Stimulated activated naive CD8-positive, alpha-beta T cell treated with anti-CD3 and anti-CD28 coated beads, Interleukin-15, amount 100 ng/mL, for 72 hours (primary cell): ENCODE measurements at regions not wholly inside any gene's neighbourhood (a gene's known extent, or its start where the extent isn't known, plus 50 kb on each side); places are given as distances from the start of the nearest gene placed in this dataset.

ENCODE experiments used
- ATAC-seq: fragments of 150-1000 bp; cut with Tn5 transposase; 2 replicates; pipeline ENCODE4 v1.10.0; 2021; ENCODE audit warnings: mild to moderate bottlenecking, moderate library complexity
- DNase-seq, 2 donors: peaks; one replicate each; pipeline ENCODE4 v3.0.0; 2021 to 2022
- H3K27ac Mint-ChIP-seq, 2 donors: one replicate each; pipeline ENCODE4 v1.8.0; 2022; ENCODE audit warnings: mild to moderate bottlenecking in 2 of 2, mixed read lengths in 2 of 2, moderate library complexity in 2 of 2
- H3K27me3 Mint-ChIP-seq: one replicate; pipeline ENCODE4 v1.8.0; 2022; ENCODE audit warnings: mixed read lengths
- H3K4me1 Mint-ChIP-seq: one replicate; pipeline ENCODE4 v1.8.0; 2022; ENCODE audit warnings: mild to moderate bottlenecking, mixed read lengths
- H3K4me3 Mint-ChIP-seq, 2 donors: one replicate each; pipeline ENCODE4 v1.8.0; 2022; ENCODE audit warnings: mild to moderate bottlenecking in 2 of 2, mixed read lengths in 2 of 2, moderate library complexity in 1 of 2
- H3K9me3 Mint-ChIP-seq, 2 donors: one replicate each; pipeline ENCODE4 v1.8.0; 2022; ENCODE audit warnings: mixed read lengths in 2 of 2

DNA sequence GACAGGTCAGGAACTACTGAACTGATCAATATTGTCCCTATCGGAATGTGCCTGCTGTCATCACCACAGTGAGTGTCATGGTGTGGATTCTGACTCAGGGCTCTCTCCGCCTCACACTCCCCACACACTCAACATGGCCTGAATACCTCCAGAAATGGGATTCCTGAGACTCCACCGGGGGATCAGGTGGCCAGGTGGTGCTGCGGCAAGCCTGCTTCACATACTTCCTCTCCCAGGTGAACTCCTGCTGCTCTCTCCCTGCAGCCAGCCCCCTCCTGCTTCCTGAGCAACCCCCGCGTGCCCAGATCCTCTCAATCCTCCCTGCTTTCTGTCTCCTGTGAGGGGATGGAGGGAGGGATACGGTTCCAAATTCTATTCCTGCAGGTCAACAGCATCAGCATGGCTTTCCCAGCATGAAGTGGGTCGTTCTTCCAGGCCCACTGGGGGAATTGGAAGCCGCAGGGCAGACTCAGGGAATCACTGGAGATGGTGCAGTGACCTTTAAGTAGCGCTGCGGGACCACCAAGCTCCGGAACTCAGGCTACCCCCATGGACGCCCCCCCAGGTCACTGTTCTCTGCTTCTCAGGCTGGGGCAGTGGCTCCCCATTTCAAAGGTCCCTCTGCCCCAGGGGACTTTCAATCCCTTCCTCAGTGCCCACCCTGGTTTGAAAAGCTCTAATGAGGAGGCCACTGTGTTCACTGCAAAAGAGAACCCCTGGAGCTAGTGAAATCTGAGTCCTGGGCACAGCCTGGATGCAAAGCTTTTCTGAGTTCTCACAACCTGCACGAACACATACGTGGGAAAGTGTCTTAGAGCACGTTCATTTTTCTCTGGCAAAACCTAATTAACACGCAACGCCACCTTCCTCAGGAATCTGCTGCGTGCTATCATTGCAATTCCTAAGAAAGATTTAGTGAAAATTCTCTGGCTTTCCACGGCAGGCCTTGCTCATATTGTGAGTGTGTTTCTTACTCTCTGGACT lies 168.4 kb downstream of the ZFP36L2 start:
- Mint-ChIP-seq H3K9me3 (no peaks in the 10 kb centered on the region), H3K4me3 (peak overlapping the region in 1 of 2 donors; percentile 54), H3K27me3 (peaks cover 27% of the 10 kb centered on the region), H3K27ac (no peak overlapping the region), H3K4me1 (peaks cover 27% of the 10 kb centered on the region)
- DNase-seq (no peak), ATAC-seq (no peak)

DNA sequence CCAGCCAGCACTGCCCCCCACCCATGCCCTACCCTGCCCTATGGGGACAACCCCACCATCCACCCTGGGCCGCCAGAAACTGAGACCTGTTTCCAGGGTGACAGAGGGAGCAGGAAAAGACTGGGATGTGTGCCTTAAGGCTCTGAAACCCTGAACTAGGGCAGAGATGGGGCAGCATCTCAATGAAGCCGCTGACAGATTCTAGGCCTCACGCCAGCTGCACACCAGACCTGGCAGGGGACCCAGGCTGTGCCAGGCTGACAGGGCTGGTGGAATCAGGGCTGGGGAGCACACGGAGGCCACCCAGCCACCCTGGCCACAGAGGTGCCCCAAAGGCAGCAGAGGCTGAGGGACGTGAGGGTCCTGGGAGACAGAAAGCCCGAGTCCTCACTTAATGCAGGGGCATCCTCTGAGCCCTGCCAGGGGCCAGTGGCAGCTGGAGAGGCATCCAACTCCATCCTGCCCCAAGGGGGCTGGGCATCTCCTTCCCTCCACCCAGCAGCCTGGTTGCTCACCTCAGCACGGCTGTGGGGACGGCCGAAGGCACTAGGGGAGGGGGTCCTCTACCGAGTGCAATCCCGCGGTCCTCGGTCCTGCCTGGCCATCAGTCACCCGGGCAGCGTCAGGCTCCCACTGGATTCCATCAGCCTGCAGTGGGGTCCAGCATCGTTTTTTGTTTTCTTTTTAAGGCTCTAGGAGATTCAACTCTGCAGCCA lies 169.2 kb downstream of the ZFP36L2 start:
- Mint-ChIP-seq H3K27me3 (peaks cover 27% of the 10 kb centered on the region), H3K4me1 (peaks cover 30% of the 10 kb centered on the region), H3K4me3 (no peak overlapping the region), H3K27ac (no peak overlapping the region), H3K9me3 (no peaks in the 10 kb centered on the region)
- DNase-seq (no peak), ATAC-seq (no peak)

DNA sequence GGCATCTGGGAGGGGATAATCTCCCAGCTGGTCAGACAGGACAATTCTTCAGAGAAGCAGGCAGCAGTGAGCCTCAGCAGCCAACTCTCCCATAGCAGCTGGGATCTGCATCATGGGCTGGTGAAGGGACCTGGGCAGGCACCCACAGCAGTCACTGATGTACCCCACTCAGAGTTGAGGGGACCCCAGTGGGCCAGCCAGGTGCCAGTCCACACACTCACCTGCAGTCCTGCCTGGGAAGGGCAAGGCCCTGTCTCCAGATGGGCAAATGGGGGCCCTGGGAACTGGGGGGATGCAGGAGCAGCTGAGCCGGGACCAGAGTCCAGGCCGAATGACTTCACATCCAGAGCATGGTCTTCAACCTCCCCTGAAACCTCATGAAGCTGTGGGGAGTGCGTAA lies 170.4 kb downstream of the ZFP36L2 start:
- Mint-ChIP-seq H3K9me3 (no peaks in the 10 kb centered on the region), H3K27me3 (peaks cover 27% of the 10 kb centered on the region), H3K4me3 (no peak overlapping the region), H3K27ac (no peak overlapping the region), H3K4me1 (peaks cover 42% of the 10 kb centered on the region)
- ATAC-seq: no peak
- DNase-seq: no peak

DNA sequence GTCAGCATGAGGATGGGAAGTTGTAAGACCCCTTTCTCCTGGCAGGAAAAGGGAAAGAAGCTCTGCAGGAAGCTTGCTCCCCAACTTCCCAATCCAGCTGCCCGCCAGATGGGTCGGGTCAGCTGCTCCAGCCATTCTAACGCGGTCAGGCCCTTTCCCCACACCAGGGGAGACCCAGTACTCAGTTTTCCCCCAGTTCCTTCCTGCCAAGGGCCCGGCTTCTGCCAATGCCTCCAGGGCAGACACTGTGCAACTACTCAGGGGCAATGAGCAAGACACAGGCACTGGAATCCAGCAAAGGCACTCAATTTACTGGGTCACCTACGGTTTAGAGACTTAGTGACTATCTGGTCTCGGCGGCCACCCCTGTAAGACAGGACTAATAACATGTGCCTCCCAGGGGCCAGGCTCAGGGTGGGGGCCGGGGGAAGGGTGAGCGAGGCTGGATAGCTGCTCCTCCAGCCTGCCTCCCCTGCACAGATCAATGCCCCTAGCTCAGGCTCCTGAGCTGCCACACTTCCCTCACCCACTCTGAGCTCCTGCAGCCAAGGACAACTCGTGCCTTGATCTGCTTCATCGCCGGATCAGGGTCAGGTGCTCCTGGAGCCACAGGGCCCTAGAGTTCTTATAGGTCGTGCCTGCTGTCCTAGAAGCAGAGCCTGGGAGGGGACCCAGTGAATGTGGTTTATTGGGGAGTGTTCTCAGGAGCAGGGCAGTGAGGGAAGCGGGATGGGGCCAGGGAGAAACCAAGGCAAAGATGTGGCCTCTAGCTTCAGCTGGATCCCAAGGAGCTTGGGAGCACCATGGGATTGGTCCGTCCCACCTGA lies 171.1 kb downstream of the ZFP36L2 start:
- H3K4me3 Mint-ChIP-seq: no peak overlapping the region
- H3K9me3 Mint-ChIP-seq: no peaks in the 10 kb centered on the region
- ATAC-seq (no peak), DNase-seq (no peak)
- no peak overlapping the region for H3K27ac Mint-ChIP-seq
- peaks cover 42% of the 10 kb centered on the region for H3K4me1 Mint-ChIP-seq
- peaks cover 27% of the 10 kb centered on the region for H3K27me3 Mint-ChIP-seq

DNA sequence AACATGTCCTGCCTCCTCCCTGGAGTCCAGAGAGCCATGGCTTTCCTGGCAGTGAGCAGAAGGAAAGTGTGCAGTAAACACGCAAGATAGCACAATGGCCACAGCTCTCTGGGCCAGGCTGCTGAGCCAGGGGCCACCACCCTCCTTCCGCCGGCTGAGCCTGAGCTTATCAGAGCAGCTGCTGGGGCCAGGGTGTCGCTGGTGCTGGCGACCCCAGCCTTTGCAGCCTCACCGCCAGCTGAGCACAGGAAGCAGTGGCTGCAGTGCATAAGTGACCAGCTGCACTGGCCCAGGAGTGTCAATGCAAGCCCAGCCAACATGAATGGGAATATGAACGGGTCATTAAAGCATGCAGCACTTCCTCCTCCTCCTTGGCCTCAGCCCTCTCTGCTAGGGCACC lies 172.0 kb downstream of the ZFP36L2 start:
- Mint-ChIP-seq H3K4me3 (no peak overlapping the region), H3K4me1 (peaks cover 39% of the 10 kb centered on the region)
- no peak for DNase-seq

DNA sequence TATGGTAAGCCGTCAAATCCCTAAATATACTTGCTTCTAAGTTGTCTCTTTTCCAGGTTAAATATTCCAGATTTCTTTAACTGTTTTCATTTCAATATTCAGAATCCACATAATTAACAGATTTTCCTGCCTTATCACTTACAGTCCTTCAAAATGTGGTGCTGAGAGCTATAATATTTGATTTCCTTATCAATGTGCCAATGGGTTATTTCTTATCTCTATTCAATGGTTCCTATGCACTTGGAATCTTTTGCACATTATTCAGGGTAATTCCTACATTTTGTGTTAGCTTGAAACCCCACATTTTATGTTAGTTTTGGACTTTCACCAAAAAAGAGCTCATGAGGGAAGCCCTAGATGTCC lies 173.5 kb downstream of the ZFP36L2 start:
- peaks cover 17% of the 10 kb centered on the region for H3K27me3 Mint-ChIP-seq
- no peak overlapping the region for H3K27ac Mint-ChIP-seq
- DNase-seq (no peak), ATAC-seq (no peak)
- no peak overlapping the region for H3K4me3 Mint-ChIP-seq
- H3K4me1 Mint-ChIP-seq: peaks cover 29% of the 10 kb centered on the region
- no peaks in the 10 kb centered on the region for H3K9me3 Mint-ChIP-seq

More for the DNA sequence above, 172.0 kb downstream of the ZFP36L2 start:
- ATAC-seq: no peak
- H3K27ac Mint-ChIP-seq: no peak overlapping the region
- H3K9me3 Mint-ChIP-seq: no peaks in the 10 kb centered on the region
- peaks cover 27% of the 10 kb centered on the region for H3K27me3 Mint-ChIP-seq

DNA sequence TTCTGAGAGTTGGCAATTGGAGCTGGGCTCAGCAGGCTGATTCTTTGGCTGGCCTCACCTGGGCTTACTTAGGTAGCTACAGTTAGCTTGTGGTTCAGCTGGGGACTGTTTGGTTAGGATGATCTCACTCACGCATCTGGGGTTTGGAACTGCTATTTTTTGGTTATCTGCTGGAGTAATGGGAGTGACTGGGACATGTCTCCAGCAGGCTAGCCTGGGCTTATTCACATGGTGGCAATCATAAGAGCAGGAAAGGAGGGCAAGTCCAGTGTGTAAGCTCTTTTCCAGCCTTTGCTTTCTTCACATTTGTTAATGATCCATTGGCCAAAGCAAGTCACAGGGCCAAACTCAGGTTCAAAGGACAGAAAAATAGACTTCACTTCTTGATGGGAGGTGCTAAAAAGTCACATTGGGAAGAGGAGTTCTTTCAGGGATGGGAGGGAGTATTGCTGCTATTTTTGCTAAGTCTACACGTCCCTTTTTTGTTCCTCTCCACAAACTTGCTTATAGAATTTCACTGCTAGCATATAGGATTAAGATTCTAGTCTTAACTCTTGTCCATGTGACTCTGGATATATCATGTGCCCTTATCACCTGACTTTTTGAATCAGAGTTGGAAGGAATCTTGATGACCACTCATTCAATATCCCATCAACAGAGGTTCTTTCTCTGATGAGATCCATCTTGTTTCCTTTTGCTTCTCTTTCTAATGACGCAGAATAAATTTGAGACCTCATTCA lies 174.0 kb downstream of the ZFP36L2 start:
- no peak for DNase-seq
- Mint-ChIP-seq H3K27ac (no peak overlapping the region), H3K9me3 (no peaks in the 10 kb centered on the region), H3K4me3 (no peak overlapping the region), H3K27me3 (peaks cover 12% of the 10 kb centered on the region), H3K4me1 (peaks cover 34% of the 10 kb centered on the region)
- no peak for ATAC-seq

DNA sequence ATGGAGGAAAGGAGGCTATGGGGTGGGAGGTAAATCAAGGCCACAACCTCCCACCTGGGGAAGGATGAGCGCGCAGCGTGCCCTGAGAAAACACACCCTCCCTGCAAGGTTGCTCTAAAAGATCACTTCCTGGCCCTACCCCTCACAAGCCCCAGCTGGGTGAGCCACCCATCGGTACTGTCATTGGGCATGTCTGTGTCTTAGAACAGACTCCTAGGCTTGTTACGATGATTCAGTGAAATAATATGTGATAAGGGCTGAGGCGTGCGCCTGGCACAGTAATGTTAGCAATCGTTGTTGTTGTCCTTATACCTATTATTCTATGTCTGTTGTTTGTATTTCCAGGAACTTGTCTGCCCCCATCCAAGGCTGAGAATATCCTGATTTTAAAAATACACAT lies 175.1 kb downstream of the ZFP36L2 start:
- Mint-ChIP-seq H3K27me3 (peaks cover 10% of the 10 kb centered on the region), H3K4me1 (peaks cover 45% of the 10 kb centered on the region), H3K27ac (no peak overlapping the region), H3K9me3 (no peaks in the 10 kb centered on the region), H3K4me3 (peak overlapping the region in 1 of 2 donors; percentile 1)
- no peak for DNase-seq
- peak; percentile 64 for ATAC-seq

DNA sequence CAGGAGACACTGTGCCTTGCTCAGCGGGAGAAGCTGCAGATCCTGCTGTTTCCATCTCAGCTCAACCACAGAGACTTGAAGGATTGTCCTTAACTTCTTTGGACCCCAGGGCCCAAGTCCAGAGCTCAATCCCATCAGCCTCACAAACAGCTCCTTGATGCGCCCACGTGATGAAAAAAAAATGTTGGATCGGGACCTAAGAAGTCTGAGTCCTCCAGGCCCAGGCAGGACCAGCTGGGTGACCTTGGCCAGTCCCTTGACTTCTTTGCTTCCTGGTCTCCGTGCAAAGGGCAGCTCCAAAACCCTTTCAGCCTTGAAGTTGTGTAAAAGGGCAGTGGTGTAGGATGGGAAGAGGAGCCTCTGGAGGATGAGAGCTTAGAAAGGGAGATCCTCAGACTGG lies 175.5 kb downstream of the ZFP36L2 start:
- H3K27me3 Mint-ChIP-seq: peaks cover 5% of the 10 kb centered on the region
- H3K4me3 Mint-ChIP-seq: peak overlapping the region in 1 of 2 donors; percentile 1
- H3K9me3 Mint-ChIP-seq: no peaks in the 10 kb centered on the region
- DNase-seq (no peak), ATAC-seq (no peak)
- peak overlapping the region in 1 of 2 donors; percentile 14 for H3K27ac Mint-ChIP-seq
- H3K4me1 Mint-ChIP-seq: peaks cover 49% of the 10 kb centered on the region

DNA sequence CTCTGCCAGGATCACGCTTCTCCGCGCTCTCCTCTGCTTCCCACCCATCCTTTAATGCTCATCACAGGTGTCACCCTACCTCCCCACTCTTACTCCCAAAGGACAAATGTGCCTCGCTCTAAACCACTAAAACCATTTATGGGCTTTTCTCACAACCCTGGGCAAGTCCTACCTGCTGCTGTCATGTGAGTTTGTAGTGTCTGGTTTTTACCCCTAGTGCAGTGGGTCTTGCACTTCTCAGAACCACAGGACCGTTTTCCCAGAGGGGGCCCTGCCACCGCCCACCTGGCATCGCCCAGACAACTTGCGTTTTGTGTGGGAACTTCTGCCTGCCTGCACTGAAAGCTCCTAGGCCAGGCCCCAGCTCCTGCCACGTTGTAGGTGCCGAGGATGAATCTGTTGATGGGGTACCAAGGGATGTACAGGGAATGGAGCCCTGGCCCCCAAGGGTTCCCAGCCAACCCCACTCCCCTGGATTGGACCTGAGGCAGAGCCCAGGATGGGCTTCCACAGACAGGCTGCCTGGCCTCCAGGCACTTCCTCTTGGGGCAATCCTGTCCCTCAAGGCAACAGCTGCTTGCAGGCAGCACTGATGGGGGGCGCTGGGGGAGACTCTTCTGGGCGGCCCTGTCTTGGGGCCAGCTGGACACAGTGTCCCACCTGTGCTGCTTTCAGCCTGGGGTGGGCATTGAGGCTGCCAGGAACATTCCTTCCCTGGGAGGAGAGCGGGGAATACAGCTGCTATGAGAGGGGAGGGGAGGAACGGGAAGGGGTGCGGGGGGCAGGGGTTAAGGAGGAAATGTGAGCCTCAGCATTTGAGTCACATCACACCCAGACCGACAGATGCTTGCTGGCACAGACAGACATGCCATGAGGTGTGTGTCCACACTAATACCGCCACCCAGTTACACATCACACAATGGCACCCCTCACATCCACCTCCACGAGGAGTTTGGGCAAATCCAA lies 176.3 kb downstream of the ZFP36L2 start:
- Mint-ChIP-seq H3K4me3 (no peak overlapping the region), H3K4me1 (peaks cover 50% of the 10 kb centered on the region), H3K27me3 (no peaks in the 10 kb centered on the region), H3K27ac (peak overlapping the region in 1 of 2 donors; percentile 16), H3K9me3 (no peaks in the 10 kb centered on the region)
- ATAC-seq (peak; percentile 31), DNase-seq (no peak)

DNA sequence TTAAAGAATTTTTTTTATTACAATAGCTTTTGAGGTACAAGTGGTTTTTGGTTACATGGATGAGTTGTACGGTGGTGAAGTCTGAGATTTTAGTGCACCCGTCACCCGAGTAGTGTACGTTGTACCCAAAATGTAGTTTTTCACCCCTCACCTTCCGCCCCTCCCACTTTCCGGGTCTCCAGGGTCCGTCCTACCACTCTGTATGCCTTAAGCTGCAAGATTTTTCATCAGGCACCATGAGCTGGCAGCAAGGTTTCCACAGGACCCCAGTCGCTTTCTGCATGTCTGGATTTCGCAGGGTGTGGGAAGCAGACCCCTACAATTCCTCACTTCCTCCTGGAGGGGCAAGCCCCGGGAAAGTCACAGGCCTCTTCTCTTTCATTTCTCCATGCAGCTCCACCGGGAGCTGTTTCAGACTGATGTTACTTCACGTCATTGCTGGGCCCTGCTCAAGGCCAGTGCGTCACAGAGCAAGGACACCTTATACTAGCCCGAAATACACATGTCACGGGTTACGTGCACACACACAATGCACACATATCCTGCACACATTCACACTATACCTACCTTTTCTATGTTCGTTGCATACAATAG lies 179.1 kb downstream of the ZFP36L2 start:
- Mint-ChIP-seq H3K27me3 (no peaks in the 10 kb centered on the region), H3K27ac (no peak overlapping the region), H3K9me3 (no peaks in the 10 kb centered on the region), H3K4me1 (peaks cover 48% of the 10 kb centered on the region), H3K4me3 (peak overlapping the region; percentile 0 to 6)
- DNase-seq (no peak), ATAC-seq (peak; percentile 47)

DNA sequence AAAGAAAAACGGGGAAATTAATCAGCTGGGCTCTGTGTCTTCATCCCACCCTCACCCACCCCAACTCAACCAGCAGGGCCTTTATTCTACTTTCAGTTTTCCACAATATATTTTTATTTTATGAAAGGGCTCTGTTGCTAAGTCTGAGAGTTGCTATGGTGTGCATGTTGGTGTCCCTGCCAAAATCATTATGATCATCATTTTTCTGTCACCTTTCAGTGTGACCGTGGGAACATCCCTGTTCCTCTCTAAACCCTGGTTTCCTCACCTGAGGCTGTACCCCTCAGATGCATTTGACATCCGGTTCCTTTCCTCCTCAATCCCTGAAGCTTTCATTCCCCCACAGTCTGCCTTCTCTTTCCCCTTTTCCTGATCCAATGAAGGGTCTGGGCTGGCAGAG lies 180.5 kb downstream of the ZFP36L2 start:
- H3K9me3 Mint-ChIP-seq: no peaks in the 10 kb centered on the region
- no peaks in the 10 kb centered on the region for H3K27me3 Mint-ChIP-seq
- DNase-seq (no peak), ATAC-seq (no peak)
- no peak overlapping the region for H3K4me3 Mint-ChIP-seq
- no peak overlapping the region for H3K27ac Mint-ChIP-seq
- H3K4me1 Mint-ChIP-seq: peaks cover 38% of the 10 kb centered on the region

DNA sequence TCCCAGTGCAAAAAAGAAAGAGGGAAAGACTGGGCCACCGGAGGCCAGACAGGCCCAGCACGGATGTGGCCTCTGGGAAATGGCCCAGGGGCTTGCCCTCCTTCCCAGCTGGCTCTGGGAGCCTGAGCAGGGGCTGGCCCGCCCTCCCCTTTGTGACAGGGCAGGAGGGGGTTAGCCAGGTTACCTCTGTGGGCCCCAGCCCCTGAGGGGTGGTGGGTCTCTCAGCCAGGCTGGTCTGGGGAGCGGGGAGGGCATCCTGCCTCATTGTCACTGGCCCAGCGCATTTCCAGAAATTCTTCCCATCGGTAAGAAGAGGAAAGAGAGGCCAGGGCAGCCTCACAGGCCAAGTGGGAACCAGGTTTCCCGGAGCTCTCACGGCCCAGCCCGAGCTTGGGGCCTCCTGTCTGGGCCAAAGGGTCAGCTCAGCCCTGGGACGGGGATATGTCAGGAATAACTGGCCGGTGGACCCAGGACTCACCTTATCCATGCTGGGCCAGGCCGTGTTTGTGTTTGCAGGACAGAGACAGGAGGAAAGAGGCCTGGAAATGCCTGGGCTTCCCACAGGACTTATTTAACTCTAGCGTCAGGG lies 182.2 kb downstream of the ZFP36L2 start:
- no peak overlapping the region for H3K4me3 Mint-ChIP-seq

More for the DNA sequence above, 182.2 kb downstream of the ZFP36L2 start:
- ATAC-seq (no peak), DNase-seq (no peak)
- H3K27me3 Mint-ChIP-seq: no peaks in the 10 kb centered on the region
- H3K4me1 Mint-ChIP-seq: peaks cover 38% of the 10 kb centered on the region
- H3K9me3 Mint-ChIP-seq: no peaks in the 10 kb centered on the region
- no peak overlapping the region for H3K27ac Mint-ChIP-seq
